ENCODE measurements at regions not wholly inside any gene's neighbourhood (a gene's known extent, or its start where the extent isn't known, plus 50 kb on each side); places are given as distances from the start of the nearest gene placed in this dataset.

- FAIRE-seq (no peak), DNase-seq (ENCODE audit: insufficient read length) (no peak)
These were observed 638.2 kb upstream of the SOX9 start for GRCh38 chr17:71482625-71483024.

GRCh38 chr17:71484546-71484945 lies 636.3 kb upstream of the SOX9 start:
- TF ChIP-seq POLR2A (IDR thresholded peaks at IDR 0.05; ENCODE audit: low read depth, low read length), result no peak
- TF ChIP-seq POLR2AphosphoS5 (IDR thresholded peaks at IDR 0.05; ENCODE audit: low read depth, low read length), result no peak
- no peak for TF ChIP-seq TAF1 (IDR thresholded peaks at IDR 0.05; ENCODE audit: borderline replicate concordance, low read depth, low read length)
- no peak for DNase-seq (ENCODE audit: insufficient read length)
- no peak for FAIRE-seq

More at GRCh38 chr17:71482625-71483024, 638.2 kb upstream of the SOX9 start:
- TF ChIP-seq POLR2A (IDR thresholded peaks at IDR 0.05; ENCODE audit: low read depth, low read length), result no peak
- no peak for TF ChIP-seq TAF1 (IDR thresholded peaks at IDR 0.05; ENCODE audit: borderline replicate concordance, low read depth, low read length)
- no peak for TF ChIP-seq POLR2AphosphoS5 (IDR thresholded peaks at IDR 0.05; ENCODE audit: low read depth, low read length)

GRCh38 chr17:71485426-71485825 lies 635.4 kb upstream of the SOX9 start:
- no peak for DNase-seq (ENCODE audit: insufficient read length)
- TF ChIP-seq POLR2AphosphoS5 (IDR thresholded peaks at IDR 0.05; ENCODE audit: low read depth, low read length) (no peak), TAF1 (IDR thresholded peaks at IDR 0.05; ENCODE audit: borderline replicate concordance, low read depth, low read length) (no peak), POLR2A (IDR thresholded peaks at IDR 0.05; ENCODE audit: low read depth, low read length) (no peak)
- no peak for FAIRE-seq

- no peak for FAIRE-seq
- TF ChIP-seq TAF1 (IDR thresholded peaks at IDR 0.05; ENCODE audit: borderline replicate concordance, low read depth, low read length), result no peak
- TF ChIP-seq POLR2A (IDR thresholded peaks at IDR 0.05; ENCODE audit: low read depth, low read length), result no peak
- no peak for TF ChIP-seq POLR2AphosphoS5 (IDR thresholded peaks at IDR 0.05; ENCODE audit: low read depth, low read length)
- no peak for DNase-seq (ENCODE audit: insufficient read length)
These were observed 634.6 kb upstream of the SOX9 start for GRCh38 chr17:71486261-71486660.

- TF ChIP-seq POLR2AphosphoS5 (IDR thresholded peaks at IDR 0.05; ENCODE audit: low read depth, low read length), result no peak
- no peak for TF ChIP-seq TAF1 (IDR thresholded peaks at IDR 0.05; ENCODE audit: borderline replicate concordance, low read depth, low read length)
- no peak for TF ChIP-seq POLR2A (IDR thresholded peaks at IDR 0.05; ENCODE audit: low read depth, low read length)
- FAIRE-seq, result no peak
- no peak for DNase-seq (ENCODE audit: insufficient read length)
These were observed 632.0 kb upstream of the SOX9 start for GRCh38 chr17:71488851-71489250.

GRCh38 chr17:71494062-71494855 lies 626.6 kb upstream of the SOX9 start:
- TF ChIP-seq TAF1 (IDR thresholded peaks at IDR 0.05; ENCODE audit: borderline replicate concordance, low read depth, low read length) (no peak), POLR2A (IDR thresholded peaks at IDR 0.05; ENCODE audit: low read depth, low read length) (no peak), POLR2AphosphoS5 (IDR thresholded peaks at IDR 0.05; ENCODE audit: low read depth, low read length) (no peak)
- no peak for DNase-seq (ENCODE audit: insufficient read length)
- no peak for FAIRE-seq

- no peak for DNase-seq (ENCODE audit: insufficient read length)
- no peak for TF ChIP-seq POLR2A (IDR thresholded peaks at IDR 0.05; ENCODE audit: low read depth, low read length)
- TF ChIP-seq TAF1 (IDR thresholded peaks at IDR 0.05; ENCODE audit: borderline replicate concordance, low read depth, low read length), result no peak
- no peak for TF ChIP-seq POLR2AphosphoS5 (IDR thresholded peaks at IDR 0.05; ENCODE audit: low read depth, low read length)
- FAIRE-seq, result no peak
These were observed 625.4 kb upstream of the SOX9 start for GRCh38 chr17:71495420-71495819.

GRCh38 chr17:71496552-71496951 lies 624.3 kb upstream of the SOX9 start:
- no peak for DNase-seq (ENCODE audit: insufficient read length)
- FAIRE-seq, result no peak

GRCh38 chr17:71500761-71501555 lies 619.9 kb upstream of the SOX9 start:
- TF ChIP-seq TAF1 (IDR thresholded peaks at IDR 0.05; ENCODE audit: borderline replicate concordance, low read depth, low read length) (no peak), POLR2AphosphoS5 (IDR thresholded peaks at IDR 0.05; ENCODE audit: low read depth, low read length) (no peak), POLR2A (IDR thresholded peaks at IDR 0.05; ENCODE audit: low read depth, low read length) (no peak)
- DNase-seq (ENCODE audit: insufficient read length), result no peak
- FAIRE-seq, result no peak

More at GRCh38 chr17:71496552-71496951, 624.3 kb upstream of the SOX9 start:
- no peak for TF ChIP-seq POLR2A (IDR thresholded peaks at IDR 0.05; ENCODE audit: low read depth, low read length)

- TF ChIP-seq POLR2A (IDR thresholded peaks at IDR 0.05; ENCODE audit: low read depth, low read length), result no peak
- TF ChIP-seq TAF1 (IDR thresholded peaks at IDR 0.05; ENCODE audit: borderline replicate concordance, low read depth, low read length), result no peak
- no peak for TF ChIP-seq POLR2AphosphoS5 (IDR thresholded peaks at IDR 0.05; ENCODE audit: low read depth, low read length)
- FAIRE-seq (no peak), DNase-seq (ENCODE audit: insufficient read length) (no peak)
These were observed 619.1 kb upstream of the SOX9 start for GRCh38 chr17:71501711-71502110.

- no peak for FAIRE-seq
- no peak for DNase-seq (ENCODE audit: insufficient read length)
- TF ChIP-seq POLR2A (IDR thresholded peaks at IDR 0.05; ENCODE audit: low read depth, low read length) (no peak), POLR2AphosphoS5 (IDR thresholded peaks at IDR 0.05; ENCODE audit: low read depth, low read length) (no peak), TAF1 (IDR thresholded peaks at IDR 0.05; ENCODE audit: borderline replicate concordance, low read depth, low read length) (no peak)
These were observed 618.4 kb upstream of the SOX9 start for GRCh38 chr17:71502443-71502842.
